Panc1 (cell line): ENCODE measurements at regions not wholly inside any gene's neighbourhood (a gene's known extent, or its start where the extent isn't known, plus 50 kb on each side); places are given as distances from the start of the nearest gene placed in this dataset.

Source experiments
- CTCF ChIP-seq: fragments of 450-650 bp; IDR thresholded peaks from 2 replicates; pipeline ENCODE4 v1.5.1; 2017; ENCODE audit warnings: mild to moderate bottlenecking
- POLR2AphosphoS5 ChIP-seq: IDR thresholded peaks from 2 replicates; pipeline ENCODE4 v1.6.1; 2012; ENCODE audit warnings: mild to moderate bottlenecking, low read depth, low read length, moderate library complexity
- REST ChIP-seq, 2 experiments: IDR thresholded peaks; 2 replicates each; pipeline ENCODE4 v1.6.1; 2011 to 2012; ENCODE audit warnings: low read depth in 2 of 2, control low read depth in 1 of 2, low read length in 1 of 2, mild to moderate bottlenecking in 1 of 2, moderate library complexity in 1 of 2; ENCODE audit not compliant: insufficient read depth in 1 of 2
- SIN3A ChIP-seq: IDR thresholded peaks from 2 replicates; pipeline ENCODE4 v1.6.1; 2012; ENCODE audit warnings: low read depth, mild to moderate bottlenecking, low read length, moderate library complexity, borderline replicate concordance; ENCODE audit not compliant: insufficient read depth
- TCF7L2 ChIP-seq: IDR thresholded peaks from 2 replicates; pipeline ENCODE4 v1.6.1; 2011; ENCODE audit warnings: mild to moderate bottlenecking, low read depth, low read length, inconsistent platforms

GRCh38 chr3:159631226-159631625 is 357.4 kb upstream of the IL12A start:
- TF ChIP-seq CTCF: no peak
- no peak for TF ChIP-seq REST (IDR thresholded peaks at IDR 0.05; ENCODE audit: insufficient read depth in 1 of 2, low read depth in 2 of 2, low read length in 1 of 2)
- TF ChIP-seq SIN3A: no peak
- no peak for TF ChIP-seq TCF7L2
- TF ChIP-seq POLR2AphosphoS5: no peak
